Endothelial cell of umbilical vein (primary cell): ENCODE measurements at regions not wholly inside any gene's neighbourhood (a gene's known extent, or its start where the extent isn't known, plus 50 kb on each side); places are given as distances from the start of the nearest gene placed in this dataset.

Experiments used
- BruUV-seq: library from RNA; stranded (reverse); fragments of 400-500 nt; replicated peaks from 2 replicates; lab custom pipeline; 2021; lab: Mats Ljungman, UMichigan
- CTCF ChIA-PET: fragments of 300-600, 350-600 bp; sonication (Branson Sonifier 250); formaldehyde crosslinking; loops from one replicate; lab custom pipeline; 2021; ENCODE audit warnings: antibody characterized with exemption, inconsistent platforms; lab: Charles Lee
- POLR2A ChIA-PET: fragments of 300-600, 350-600 bp; sonication (Branson Sonifier 250); formaldehyde crosslinking; loops from one replicate; lab custom pipeline; 2021; ENCODE audit warnings: antibody characterized with exemption, inconsistent platforms; lab: Charles Lee
- DNase-seq: peaks from one replicate; pipeline ENCODE4 v3.0.0-alpha.2; 2011; ENCODE audit warnings: low read depth, low spot score
- FAIRE-seq: peaks from 2 replicates; lab custom pipeline; 2011; peaks lifted over from hg19 to GRCh38; lab: Jason Lieb, UNC
- H2AFZ ChIP-seq: 2 replicates; pipeline ENCODE4 v1.6.0; 2012; ENCODE audit warnings: low read depth, low read length, control low read depth, inconsistent platforms
- H3K27ac ChIP-seq: 2 replicates; pipeline ENCODE4 v1.5.1; 2011; ENCODE audit warnings: low read depth, mild to moderate bottlenecking, control low read depth, low read length, moderate library complexity; ENCODE audit not compliant: insufficient read depth
- H3K27me3 ChIP-seq, 2 experiments: 2 replicates each; pipeline versions ENCODE4 v1.6.0 to v1.6.1; 2011; ENCODE audit warnings: low read length in 2 of 2, mixed read lengths in 1 of 2; ENCODE audit not compliant: control insufficient read depth in 2 of 2, insufficient read depth in 2 of 2
- H3K36me3 ChIP-seq, 2 experiments: 2 replicates in 1 of 2; 3 replicates in 1 of 2; pipeline ENCODE4 v1.5.1; 2011; ENCODE audit warnings: low read length in 2 of 2, mild to moderate bottlenecking in 1 of 2, moderate library complexity in 1 of 2; ENCODE audit not compliant: control insufficient read depth in 2 of 2, insufficient read depth in 2 of 2; ENCODE audit errors: extremely low read depth in 1 of 2
- H3K4me1 ChIP-seq: 3 replicates; pipeline ENCODE4 v1.5.1; 2011; ENCODE audit warnings: mild to moderate bottlenecking, low read length; ENCODE audit not compliant: control insufficient read depth, insufficient read depth; ENCODE audit errors: extremely low read depth
- H3K4me2 ChIP-seq: 2 replicates; pipeline ENCODE4 v1.6.1; 2011; ENCODE audit warnings: low read length, control low read depth, mixed read lengths; ENCODE audit not compliant: insufficient read depth
- H3K4me3 ChIP-seq, 3 experiments: fragments of 200-600 bp in 1 of 3; sonication (generic), shearing (Covaris generic) in 1 of 3; replicated peaks in 1 of 3; 2 replicates each; pipeline ENCODE4 v1.5.1; 2011 to 2016; ENCODE audit warnings: control low read depth in 3 of 3, low read length in 3 of 3, mild to moderate bottlenecking in 2 of 3, inconsistent platforms in 1 of 3, low read depth in 1 of 3, moderate library complexity in 1 of 3; ENCODE audit not compliant: insufficient read depth in 1 of 3
- H3K79me2 ChIP-seq: 2 replicates; pipeline ENCODE4 v1.6.0; 2012; ENCODE audit warnings: low read length, inconsistent platforms; ENCODE audit not compliant: control insufficient read depth, insufficient read depth
- H3K9ac ChIP-seq: replicated peaks from 2 replicates; pipeline ENCODE3; 2011; ENCODE audit warnings: low read length, control low read depth; ENCODE audit not compliant: insufficient read depth; ENCODE audit errors: extremely low read depth
- H3K9me1 ChIP-seq: replicated peaks from 3 replicates; pipeline ENCODE4 v1.6.0; 2011; ENCODE audit warnings: mild to moderate bottlenecking, low read length; ENCODE audit not compliant: control insufficient read depth, insufficient read depth; ENCODE audit errors: extremely low read depth
- H3K9me3 ChIP-seq: replicated peaks from 2 replicates; pipeline ENCODE4 v1.5.1; 2012; ENCODE audit warnings: low read length, inconsistent platforms; ENCODE audit not compliant: control insufficient read depth, insufficient read depth
- H4K20me1 ChIP-seq: replicated peaks from 2 replicates; pipeline ENCODE3; 2011; ENCODE audit warnings: mild to moderate bottlenecking, low read length; ENCODE audit not compliant: control insufficient read depth, insufficient read depth; ENCODE audit errors: extremely low read depth
- CTCF ChIP-seq, 2 donors: IDR thresholded peaks; 1 replicate in 1 of 2; 2 replicates in 1 of 2; pipeline ENCODE4 v1.5.1; 2011; ENCODE audit warnings: low read length in 2 of 2, mild to moderate bottlenecking in 2 of 2, moderate library complexity in 2 of 2, control low read depth in 1 of 2, inconsistent platforms in 1 of 2, low read depth in 1 of 2; ENCODE audit not compliant: insufficient read depth in 1 of 2; ENCODE audit errors: extremely low read depth in 1 of 2
- EZH2 ChIP-seq: IDR thresholded peaks from 2 replicates; pipeline ENCODE4 v1.6.1; 2012; ENCODE audit warnings: borderline replicate concordance, low read depth, mild to moderate bottlenecking, moderate library complexity, low read length, inconsistent platforms; ENCODE audit not compliant: severe bottlenecking
- FOS ChIP-seq: IDR thresholded peaks from 2 replicates; pipeline ENCODE4 v1.6.1; 2011; ENCODE audit warnings: mild to moderate bottlenecking, low read length, moderate library complexity, borderline replicate concordance; ENCODE audit not compliant: insufficient read depth
- GATA2 ChIP-seq: IDR thresholded peaks from 2 replicates; pipeline ENCODE4 v1.7.0; 2011; ENCODE audit warnings: low read depth, mild to moderate bottlenecking, moderate library complexity, mixed read lengths, low read length; ENCODE audit not compliant: insufficient read length, insufficient read depth
- JUN ChIP-seq: IDR thresholded peaks from 2 replicates; pipeline ENCODE4 v1.6.1; 2011; ENCODE audit warnings: borderline replicate concordance, low read depth; ENCODE audit not compliant: insufficient read length, insufficient read depth
- MAX ChIP-seq: IDR thresholded peaks from 2 replicates; pipeline ENCODE4 v1.6.1; 2011; ENCODE audit not compliant: insufficient read depth, insufficient read length
- MYC ChIP-seq: IDR thresholded peaks from one replicate; pipeline ENCODE4 v1.6.1; 2011; ENCODE audit warnings: mild to moderate bottlenecking, low read depth, low read length
- POLR2A ChIP-seq: IDR thresholded peaks from 2 replicates; pipeline ENCODE4 v1.6.1; 2012; ENCODE audit warnings: low read depth, mild to moderate bottlenecking, control low read depth, low read length
- POLR2AphosphoS5 ChIP-seq: IDR thresholded peaks from 2 replicates; pipeline ENCODE4 v1.6.1; 2012; ENCODE audit warnings: low read depth, mild to moderate bottlenecking, control low read depth, low read length, moderate library complexity; ENCODE audit not compliant: insufficient read depth
- dilution Hi-C: fragments of 300-500 bp; cut with MboI; formaldehyde crosslinking; loops from one replicate; pipeline ENCODE4 v1.15.0; 2019; ENCODE audit warnings: low sequenced_read_pairs; ENCODE audit not compliant: extremely low pct_ligation_motif_present
- intact Hi-C: fragments of 100-400 bp; cut with micrococcal nuclease; formaldehyde crosslinking; loops from one replicate; pipeline ENCODE4 v1.10.0; 2022

- dilution Hi-C loops, result no loop called here
- intact Hi-C loops, result no loop called here
- no peak for TF ChIP-seq FOS
- no peak for TF ChIP-seq POLR2A
- no peak for TF ChIP-seq GATA2
- TF ChIP-seq CTCF (IDR thresholded peaks at IDR 0.05; ENCODE audit: extremely low read depth in 1 of 2, insufficient read depth in 1 of 2, low read depth in 1 of 2, low read length in 2 of 2), result no peak
- TF ChIP-seq JUN, result no peak
- TF ChIP-seq MYC, result no peak
- TF ChIP-seq POLR2AphosphoS5, result no peak
- TF ChIP-seq EZH2, result no peak
- no peak for TF ChIP-seq MAX
- no peaks in the 10 kb centered on the region for H3K9me3 ChIP-seq
- H3K27ac ChIP-seq, result no peak overlapping the region
- ChIA-PET POLR2A (no interaction called here), CTCF (no interaction called here)
- no peak overlapping the region for H3K4me2 ChIP-seq
- DNase-seq (no peak), FAIRE-seq (no peak)
- no peak overlapping the region for H3K9ac ChIP-seq
- no peaks in the 10 kb centered on the region for H3K4me1 ChIP-seq
- BruUV-seq, result no TSS peak
- H3K79me2 ChIP-seq, result no peaks in the 10 kb centered on the region
- H3K27me3 ChIP-seq, result no peaks in the 10 kb centered on the region
- H2AFZ ChIP-seq, result no peak overlapping the region
- H3K9me1 ChIP-seq, result no peaks in the 10 kb centered on the region
- no peaks in the 10 kb centered on the region for H3K36me3 ChIP-seq
- H3K4me3 ChIP-seq, result no peak overlapping the region
- no peaks in the 10 kb centered on the region for H4K20me1 ChIP-seq
Measured at GRCh38 chr5:36457511-36458270, 148.7 kb upstream of the SLC1A3 start.
